GM12874 (cell line): ENCODE measurements at regions not wholly inside any gene's neighbourhood (a gene's known extent, or its start where the extent isn't known, plus 50 kb on each side); places are given as distances from the start of the nearest gene placed in this dataset.

Source experiments
- TF ChIP-seq, protein P1 (sequence below): IDR thresholded peaks from 2 replicates; pipeline ENCODE4 v1.5.1; 2011; ENCODE audit warnings: low read depth, mild to moderate bottlenecking, control low read depth, low read length, moderate library complexity; ENCODE audit not compliant: insufficient read depth

DNA sequence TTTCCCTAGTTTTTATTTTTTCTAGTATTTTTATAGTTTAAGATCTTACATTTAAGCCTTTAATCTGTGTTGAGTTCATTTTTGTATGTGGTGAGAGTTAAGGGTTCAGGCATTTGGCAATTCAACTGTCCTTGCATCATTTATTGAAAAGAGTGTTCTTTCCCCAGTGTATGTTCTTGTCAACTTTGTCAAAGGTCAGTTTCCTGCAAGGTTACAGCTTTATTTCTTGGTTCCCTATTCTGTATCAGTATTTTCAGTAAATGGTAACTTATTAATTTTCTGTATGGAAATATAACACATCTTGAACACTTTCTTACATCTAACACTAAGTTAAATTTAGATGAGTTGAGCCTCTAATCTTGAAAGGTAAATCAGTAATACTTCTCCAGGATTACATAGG is 1770.1 kb downstream of the OTOL1 start:
- TF ChIP-seq, protein P1, sequence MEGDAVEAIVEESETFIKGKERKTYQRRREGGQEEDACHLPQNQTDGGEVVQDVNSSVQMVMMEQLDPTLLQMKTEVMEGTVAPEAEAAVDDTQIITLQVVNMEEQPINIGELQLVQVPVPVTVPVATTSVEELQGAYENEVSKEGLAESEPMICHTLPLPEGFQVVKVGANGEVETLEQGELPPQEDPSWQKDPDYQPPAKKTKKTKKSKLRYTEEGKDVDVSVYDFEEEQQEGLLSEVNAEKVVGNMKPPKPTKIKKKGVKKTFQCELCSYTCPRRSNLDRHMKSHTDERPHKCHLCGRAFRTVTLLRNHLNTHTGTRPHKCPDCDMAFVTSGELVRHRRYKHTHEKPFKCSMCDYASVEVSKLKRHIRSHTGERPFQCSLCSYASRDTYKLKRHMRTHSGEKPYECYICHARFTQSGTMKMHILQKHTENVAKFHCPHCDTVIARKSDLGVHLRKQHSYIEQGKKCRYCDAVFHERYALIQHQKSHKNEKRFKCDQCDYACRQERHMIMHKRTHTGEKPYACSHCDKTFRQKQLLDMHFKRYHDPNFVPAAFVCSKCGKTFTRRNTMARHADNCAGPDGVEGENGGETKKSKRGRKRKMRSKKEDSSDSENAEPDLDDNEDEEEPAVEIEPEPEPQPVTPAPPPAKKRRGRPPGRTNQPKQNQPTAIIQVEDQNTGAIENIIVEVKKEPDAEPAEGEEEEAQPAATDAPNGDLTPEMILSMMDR, result no peak

DNA sequence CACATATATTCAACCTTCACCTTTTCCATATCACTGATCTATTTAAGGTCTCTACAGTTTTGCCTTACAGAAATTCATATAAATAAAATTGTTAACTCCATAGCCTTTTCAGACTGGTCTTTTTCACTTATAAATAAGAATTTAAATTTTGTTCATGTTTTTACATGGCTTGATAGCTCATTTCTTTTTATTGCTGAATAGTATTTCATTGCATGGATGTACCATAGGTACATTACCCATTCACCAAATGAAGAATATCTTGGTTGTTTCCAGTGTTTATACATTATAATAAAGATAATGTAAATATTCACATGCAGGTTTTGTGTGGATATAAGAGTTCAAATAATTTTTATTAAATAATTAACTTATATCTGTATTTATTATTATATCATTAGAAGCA is 1765.0 kb downstream of the OTOL1 start:
- TF ChIP-seq, protein P1, result no peak

DNA sequence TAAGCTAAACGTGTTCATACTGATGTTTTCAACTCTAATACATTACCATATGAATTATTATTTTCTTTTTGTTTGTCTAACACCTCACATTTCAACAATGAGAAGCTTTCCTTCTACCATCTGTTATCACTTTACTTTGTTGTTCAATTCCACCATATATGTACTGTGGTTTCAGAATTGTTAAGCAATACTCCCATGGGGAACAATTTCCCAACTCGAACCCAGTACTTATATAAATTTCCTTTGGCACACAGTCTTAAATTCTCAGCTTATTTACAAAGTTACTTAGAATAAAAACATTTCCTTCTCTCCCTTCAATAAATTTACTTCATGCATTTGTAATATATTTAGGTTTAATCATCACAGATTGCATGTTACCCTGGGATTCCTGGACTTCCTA is 1764.4 kb downstream of the OTOL1 start:
- TF ChIP-seq, protein P1, result no peak

DNA sequence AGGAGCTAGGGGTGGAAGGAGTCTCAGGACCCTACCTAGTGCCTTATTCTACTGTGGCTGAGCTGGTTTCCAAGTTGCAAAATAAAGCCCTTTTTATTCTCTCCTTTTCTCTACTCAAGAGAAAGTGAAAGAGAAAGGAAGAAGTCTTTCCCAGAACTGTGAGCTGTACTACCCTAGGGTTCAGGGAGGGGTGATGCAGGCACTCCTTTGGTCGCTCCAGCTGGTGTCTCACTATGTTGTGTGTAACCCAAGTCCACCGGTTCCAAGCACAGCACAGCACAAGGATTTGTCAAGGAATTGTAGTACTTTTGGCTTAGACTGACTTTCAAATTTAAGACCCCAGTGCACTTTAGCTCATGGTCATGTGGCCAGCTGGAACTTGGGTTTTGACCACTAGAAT is 1721.7 kb downstream of the OTOL1 start:
- TF ChIP-seq, protein P1, result no peak

DNA sequence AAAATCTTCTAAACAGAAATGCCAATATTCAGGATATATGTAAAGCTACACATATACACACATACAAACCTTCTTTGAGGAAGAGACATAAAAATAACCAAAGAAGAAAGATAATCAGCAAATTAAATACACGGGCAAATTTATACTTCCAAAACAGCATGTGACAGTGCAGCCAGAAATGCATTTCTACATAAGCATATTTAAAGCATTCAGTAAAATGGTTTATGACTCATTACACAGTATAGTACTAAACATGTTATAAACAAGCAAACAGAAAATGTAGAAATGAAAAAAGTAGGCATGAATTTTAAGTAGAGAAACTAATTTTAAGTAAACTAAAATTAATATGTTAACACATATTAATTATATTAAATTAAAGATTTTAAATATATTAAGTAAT is 1717.2 kb downstream of the OTOL1 start:
- TF ChIP-seq, protein P1, result no peak

DNA sequence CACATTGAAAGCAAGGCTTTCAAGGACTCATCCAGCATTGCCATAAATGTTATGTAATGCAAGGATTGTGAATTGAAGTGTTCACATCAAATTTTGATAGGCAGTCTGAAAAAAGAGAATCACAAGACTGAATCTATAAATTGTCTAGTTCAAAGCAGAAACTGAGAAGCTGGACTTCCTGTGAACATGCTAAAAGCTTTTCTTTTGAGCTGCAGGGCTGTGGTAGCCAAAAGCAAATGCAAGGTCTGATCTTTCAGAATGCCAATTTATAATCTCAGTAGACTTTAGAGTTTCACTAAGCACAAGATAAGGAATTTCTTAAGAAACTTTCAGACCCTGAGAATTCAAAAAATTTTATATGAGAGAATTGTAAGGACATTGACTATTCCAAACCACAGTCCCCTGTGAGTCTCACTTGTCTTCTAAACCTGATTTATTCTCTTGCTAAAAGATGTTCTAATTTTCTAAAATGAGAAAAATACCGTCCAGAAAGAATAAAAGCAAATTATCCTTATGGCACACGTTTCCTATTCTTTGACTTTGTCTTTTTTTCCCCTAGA is 1700.3 kb downstream of the OTOL1 start:
- TF ChIP-seq, protein P1, result no peak

DNA sequence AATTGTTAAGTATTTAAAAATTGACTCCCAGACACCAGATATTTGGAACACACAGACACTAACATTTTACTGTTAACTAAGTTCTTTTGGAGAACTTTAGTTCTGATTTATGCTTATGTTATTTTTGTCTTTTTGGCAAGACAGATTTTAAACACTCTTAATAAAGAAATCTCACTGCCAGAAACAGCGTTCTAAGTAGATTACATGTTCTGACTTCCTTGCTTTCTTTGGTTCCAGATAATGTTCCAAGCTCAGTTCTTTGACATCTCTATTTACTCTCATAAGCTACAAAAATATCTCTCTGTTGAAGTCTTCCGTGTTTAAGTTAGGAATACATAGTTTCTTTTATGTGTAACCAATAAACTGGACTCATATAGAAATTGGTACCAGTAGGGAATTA is 1699.6 kb downstream of the OTOL1 start:
- TF ChIP-seq, protein P1, result no peak

DNA sequence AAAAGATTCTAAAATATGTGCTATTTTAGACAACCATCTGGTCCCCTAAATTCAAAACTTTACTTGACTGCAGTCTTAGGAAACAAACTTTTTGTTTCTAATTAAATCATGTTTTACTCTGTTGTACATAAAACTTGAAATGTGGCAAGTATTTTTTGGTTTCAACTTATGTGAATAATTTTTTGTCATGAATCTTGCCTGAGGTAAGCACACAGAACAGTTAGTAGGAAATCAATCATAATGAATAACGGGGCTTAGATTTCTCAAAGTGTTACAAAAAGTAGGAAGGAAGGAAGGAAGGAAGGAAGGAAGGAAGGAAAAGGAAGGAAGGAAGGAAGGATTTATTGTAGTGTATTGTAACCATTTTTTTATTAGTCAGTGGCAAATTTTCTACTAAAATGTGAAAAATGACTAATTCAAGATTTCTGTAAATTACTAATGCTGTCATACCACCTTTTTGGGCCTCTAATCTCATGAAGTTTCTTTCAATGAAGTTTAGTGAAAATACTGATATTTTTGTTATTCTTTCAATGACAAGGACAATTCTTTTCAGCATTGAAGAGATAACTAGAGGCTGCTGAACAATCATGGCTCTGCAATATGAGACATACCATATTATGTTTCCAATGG is 1689.2 kb downstream of the OTOL1 start:
- TF ChIP-seq, protein P1, result no peak
